NCI-H1048 (cell line): ENCODE measurements at regions not wholly inside any gene's neighbourhood (a gene's known extent, or its start where the extent isn't known, plus 50 kb on each side); places are given as distances from the start of the nearest gene placed in this dataset.

ENCODE experiments used
- DNase-seq: peaks from one replicate; lab custom pipeline; 2025; lab: John Stamatoyannopoulos, UW

GRCh38 chr2:153005071-153005730 lies 286.8 kb downstream of the ARL6IP6 start:
- DNase-seq: no peak

DNA sequence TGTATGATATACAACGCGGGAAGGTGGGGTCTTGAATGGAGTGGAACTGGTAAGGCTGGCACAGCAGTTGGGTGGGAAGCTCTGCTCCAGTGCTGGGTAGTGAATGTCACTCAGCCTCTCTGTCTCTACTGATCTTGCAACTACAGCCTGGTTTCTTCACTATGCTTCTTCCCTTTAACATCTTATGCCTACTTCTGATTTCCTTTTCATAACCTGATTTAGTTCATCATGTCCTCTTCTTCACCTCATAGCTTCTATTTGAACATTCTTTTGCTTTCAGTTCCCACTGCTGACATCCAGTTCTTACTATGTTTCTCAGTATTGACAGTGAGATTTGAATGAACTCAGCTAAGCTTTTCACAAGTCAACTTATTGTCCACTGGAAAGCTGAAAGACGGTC lies 286.2 kb downstream of the ARL6IP6 start:
- no peak for DNase-seq

GRCh38 chr2:152974146-152974545 lies 255.7 kb downstream of the ARL6IP6 start:
- DNase-seq: no peak

DNA sequence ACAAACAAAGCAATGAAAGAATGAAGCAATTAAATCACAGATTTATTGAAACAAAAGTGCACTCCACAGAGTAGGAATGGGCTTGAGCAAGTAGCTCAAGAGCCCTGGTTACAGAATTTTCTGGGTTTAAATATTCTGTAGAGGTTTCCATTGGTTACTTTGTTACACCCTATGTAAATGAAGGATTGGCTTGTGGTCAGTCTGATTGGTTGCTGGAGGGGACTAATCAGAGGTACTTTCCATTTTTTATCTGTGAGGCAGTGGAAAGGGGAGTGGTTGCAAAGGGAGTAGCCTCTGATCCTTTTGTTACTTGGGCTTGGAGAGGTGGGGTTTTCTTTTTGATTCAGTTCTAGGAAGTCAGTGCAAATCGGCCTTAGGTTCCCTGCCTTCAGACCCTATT lies 253.3 kb downstream of the ARL6IP6 start:
- no peak for DNase-seq

DNA sequence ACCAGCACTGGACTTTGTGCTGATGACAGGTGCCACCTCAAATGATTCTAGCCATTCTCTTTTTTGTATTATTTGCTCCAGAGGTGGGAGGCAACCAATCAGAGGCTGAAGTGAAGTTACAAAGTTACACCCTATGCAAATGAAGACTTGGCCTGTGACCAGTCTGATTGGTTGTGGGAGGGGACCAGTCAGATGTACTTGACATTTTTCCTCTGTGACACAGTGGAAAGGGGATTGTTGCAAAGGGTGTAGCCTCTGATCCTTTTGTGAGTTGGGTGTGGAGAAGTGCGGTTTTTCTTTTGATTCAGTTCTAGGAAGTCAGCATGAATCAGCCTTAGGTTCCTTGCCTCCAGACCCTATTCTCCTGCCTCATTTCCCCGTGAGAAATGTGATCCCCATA lies 244.0 kb downstream of the ARL6IP6 start:
- no peak for DNase-seq

GRCh38 chr2:152961351-152961750 lies 242.9 kb downstream of the ARL6IP6 start:
- no peak for DNase-seq

DNA sequence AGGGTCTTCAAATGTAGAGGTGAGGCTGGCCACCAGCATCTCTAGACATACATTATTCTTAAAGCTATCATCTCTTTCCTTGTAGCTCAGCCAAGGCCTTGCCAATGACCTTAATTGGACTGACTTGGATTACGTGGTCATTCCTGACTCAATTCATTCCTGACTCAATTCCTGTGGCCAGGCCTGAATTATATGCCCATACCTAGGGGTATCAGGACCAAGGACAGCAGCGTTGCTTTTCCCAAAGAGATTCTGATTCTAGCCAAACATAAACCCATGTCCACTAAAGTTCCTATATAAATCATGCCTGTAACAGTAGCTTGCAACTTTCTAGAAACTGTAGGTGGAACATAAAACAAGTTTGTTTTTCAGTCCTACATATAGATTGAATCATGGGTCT lies 231.7 kb downstream of the ARL6IP6 start:
- no peak for DNase-seq

DNA sequence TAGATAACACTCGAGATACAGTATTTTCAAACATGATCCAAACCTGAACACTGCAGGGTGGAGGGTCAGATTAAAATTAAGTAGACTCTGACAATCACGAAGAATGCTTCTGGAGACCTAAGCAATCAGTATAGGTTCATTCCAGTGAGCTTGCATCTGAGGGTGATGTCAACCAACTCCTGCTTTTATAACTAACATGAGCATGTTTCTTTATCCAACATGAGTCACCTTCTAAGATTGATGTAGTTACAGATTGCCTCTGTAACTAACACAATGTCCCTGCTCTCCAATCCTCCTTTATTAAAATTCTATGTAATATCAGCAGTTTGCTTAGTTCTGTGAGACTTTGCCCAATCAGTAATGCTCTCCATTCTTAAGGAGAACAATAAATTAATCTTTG lies 225.7 kb downstream of the ARL6IP6 start:
- no peak for DNase-seq

- DNase-seq: no peak
Observed at GRCh38 chr2:152942940-152943440, 224.6 kb downstream of the ARL6IP6 start.

GRCh38 chr2:152930501-152930900 lies 212.1 kb downstream of the ARL6IP6 start:
- DNase-seq: no peak

DNA sequence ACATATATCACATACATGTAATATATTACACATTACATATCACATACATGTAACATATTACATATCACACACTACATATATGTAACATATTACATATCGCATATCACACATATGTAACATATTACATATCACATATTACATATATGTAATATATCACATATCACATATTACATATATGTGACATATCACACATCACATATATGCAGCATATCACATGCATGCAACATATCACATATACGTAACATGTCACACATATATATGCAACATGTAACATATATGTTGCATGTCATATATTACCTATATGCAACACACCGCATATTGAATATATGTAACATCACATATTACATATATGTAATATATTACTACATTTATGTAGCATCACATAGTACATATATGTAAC lies 211.2 kb downstream of the ARL6IP6 start:
- no peak for DNase-seq

DNA sequence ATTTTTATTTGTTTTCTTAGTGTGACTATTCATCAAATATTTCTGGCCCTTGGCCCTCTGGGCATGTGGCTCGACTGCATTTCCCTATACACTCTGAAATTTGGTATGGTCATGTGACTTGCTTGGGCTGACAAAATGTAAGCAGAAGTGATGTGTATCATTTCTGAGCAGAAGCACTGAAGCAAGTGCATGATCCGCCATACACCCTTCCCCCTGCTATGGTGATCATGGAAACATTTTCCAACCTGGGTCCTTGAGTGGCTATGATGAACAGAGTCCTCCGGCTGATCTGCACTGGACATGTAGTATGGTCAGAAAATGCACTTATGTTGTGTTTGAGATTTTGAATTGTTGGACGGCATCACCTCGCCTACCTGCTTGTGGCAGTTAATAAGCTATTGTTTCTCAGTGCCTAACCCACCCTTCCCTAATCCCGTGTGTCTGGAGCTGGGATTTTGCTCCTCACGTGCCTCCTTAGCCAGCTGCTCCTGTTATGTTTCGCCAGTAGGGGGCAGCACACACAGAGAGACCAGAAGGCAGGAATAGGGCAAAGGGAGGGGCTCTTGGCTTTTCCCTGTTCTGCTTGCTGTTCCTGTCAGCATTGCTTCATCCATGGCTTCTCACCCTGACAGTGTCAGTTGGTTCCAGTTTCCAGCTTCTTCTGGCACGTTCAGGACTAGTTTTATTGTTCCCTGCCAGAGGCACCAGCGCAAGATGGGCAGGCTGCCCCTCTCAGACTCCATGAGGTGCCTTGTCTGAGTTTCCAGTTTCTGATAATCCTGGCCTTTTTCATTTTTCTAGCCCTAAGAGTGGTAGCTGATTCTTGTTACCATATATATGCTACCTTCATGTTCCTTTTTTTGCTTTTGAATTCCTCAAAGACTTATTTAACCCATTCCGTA lies 207.4 kb downstream of the ARL6IP6 start:
- peak; percentile 59 for DNase-seq

DNA sequence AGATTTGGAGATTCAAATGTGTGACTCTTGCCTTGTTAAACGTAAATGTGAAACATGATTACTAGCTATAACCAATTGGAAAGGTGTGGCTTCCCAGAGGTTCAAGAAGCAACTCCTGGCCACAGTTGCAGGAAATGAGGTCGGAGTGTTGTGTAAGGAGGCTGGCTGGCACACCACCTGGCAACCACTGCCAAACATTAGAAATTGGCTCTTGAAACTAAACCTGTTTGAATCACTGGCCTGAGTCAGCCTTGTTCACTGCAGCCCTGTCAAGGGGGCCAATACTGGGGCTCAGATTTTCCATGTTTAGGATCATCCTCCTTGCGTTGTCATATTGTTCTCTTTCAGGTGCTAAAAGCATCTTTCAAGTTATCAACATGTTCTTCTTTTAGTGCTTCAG lies 206.3 kb downstream of the ARL6IP6 start:
- DNase-seq: no peak

DNA sequence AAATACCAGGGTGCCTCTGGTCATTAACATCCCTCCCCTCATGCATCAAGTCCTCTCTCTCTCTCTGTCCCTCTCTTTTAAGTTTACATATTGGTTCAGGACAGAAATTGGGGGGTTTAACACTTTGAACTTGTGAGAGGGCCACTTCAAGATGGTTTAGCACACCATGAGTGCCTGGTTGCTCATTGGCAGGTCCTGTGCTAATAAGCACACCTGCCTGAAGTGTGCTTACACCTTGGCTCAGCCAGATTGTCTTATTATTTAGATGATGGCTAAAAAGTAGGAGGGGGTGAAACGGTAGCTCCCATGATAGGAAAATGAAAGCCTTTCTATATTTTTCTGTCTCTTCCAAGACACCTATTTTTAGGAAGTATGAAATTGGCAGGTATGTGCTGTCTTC lies 205.8 kb downstream of the ARL6IP6 start:
- no peak for DNase-seq

DNA sequence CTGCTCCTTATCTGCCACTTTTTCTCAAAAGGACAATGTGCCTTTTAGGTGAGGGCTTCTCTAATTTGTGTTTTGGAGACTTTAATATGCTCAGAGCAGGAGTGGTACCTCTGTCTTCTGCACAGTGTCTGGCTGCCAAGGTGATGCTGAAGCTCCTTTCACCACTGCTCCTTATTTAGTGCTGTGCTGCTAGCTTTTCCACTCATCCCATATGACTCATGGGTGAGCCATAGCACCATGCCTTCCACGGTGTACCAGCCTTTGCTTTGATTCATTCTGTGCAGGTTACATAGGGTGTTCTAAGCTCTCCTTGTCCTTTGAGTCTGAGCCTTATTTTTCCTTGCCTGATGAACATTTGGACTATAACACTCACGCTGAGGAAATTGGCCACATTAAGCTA lies 202.4 kb downstream of the ARL6IP6 start:
- no peak for DNase-seq

DNA sequence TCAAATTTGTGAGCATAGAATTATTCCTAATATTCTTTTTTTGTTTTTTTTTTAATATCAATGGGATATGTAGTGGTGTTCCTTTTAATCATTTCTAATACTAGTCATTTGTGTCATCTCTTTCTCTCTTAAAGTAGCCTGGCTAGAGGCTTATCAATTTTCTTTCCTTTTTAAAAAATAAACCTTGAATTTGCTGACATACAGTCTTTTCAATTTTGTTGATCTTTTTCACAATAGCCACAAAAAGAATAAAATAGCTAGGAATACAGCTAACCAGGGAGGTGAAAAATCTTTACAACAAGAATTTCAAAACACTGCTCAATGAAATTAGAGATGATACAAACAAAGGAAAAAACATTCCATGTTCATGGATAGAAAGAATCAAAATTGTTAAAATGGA lies 192.6 kb downstream of the ARL6IP6 start:
- DNase-seq: no peak

DNA sequence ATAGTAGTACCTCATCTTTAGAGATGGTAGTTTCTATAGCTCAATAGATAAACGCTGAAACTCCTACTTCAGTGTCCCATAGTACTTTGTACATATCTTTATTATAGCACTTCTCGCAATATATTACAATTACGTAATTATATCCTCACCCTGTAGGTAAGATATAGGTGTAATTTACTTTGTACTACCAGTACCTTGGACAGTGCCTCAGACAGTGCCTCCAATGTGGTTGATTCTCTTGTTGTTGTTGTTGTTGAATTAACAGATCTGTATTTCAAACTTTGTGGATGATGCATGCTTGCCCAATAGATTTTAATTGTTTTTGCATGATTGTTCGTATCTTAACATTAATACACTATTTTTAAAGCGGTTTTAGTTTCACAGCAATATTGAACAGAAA lies 188.6 kb downstream of the ARL6IP6 start:
- no peak for DNase-seq

DNA sequence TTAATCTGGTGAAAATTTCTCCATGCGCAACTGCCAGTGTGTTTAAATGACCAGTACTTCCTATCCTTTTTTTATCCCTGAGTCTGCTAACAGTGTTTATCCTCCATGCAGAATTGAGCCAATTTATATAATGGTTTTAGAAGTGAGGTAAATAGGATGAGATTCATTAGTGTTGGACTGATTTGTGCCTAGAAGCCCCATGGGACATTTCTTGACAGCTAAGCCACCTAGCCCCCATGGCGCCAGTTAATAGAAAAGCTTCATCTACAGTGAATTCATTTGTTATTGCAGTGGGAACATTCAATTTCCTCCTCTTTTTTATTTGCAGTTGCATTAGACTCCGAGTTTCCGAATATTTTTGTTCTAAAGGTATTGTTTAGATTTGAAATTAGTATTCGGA lies 175.6 kb downstream of the ARL6IP6 start:
- DNase-seq: no peak

DNA sequence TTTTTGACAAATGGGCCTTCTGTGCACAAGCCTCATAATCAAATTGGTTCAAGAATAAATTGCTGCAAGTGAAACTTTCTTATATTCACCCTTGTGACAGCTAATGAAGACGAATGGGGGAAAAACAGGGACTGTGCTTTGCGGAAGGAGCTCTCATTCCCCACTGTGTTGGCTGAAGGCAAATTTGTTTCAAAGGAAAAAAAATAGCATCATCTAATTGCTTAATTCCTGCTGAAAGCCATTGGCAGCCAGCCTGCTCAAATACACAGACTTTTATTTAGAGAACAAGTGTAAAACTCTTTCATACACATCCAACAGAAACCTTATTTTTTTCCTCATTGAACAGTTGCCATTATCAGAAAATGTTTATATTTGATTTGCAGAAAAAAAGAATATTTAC lies 172.3 kb downstream of the ARL6IP6 start:
- DNase-seq: no peak

GRCh38 chr2:152883951-152884487 lies 165.6 kb downstream of the ARL6IP6 start:
- no peak for DNase-seq

DNA sequence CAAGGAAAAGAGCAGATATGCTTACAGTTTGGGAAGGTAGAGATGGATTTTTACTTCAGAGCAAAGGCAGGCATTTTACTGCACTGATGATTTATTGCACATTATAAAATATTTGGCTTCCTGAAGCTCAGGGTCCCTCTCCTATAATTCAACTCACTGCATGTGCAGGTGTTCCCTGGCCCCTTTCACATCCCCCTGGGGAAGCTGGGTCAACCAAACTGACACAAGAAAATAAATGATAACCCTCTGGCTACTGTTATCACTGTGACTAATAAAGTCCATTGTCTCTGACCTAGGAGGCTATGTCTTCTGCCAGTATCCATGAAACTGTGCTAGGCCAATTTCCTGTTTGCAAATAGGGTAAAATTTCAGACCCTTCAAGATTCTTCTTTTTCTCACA lies 163.1 kb downstream of the ARL6IP6 start:
- no peak for DNase-seq

DNA sequence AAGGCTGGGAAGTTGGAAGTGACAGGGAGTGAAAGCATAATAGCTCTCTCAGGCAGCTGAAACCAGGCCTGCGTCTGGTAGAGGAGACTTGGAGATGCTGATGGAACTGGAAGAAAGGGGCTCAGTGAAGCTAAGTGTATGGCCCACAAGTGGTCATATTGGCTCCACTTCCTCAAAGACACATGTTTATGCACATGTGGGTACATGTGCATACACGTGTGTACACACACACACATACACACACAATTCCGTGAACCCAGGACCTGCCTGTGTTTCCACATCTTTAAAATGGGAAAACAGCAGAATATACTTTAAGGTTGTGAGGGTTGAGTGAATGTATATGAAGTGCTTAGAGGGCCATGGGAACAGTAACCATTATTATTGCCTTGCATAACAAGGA lies 160.9 kb downstream of the ARL6IP6 start:
- DNase-seq: no peak
